GM23248 (cell line): ENCODE measurements at regions not wholly inside any gene's neighbourhood (a gene's known extent, or its start where the extent isn't known, plus 50 kb on each side); places are given as distances from the start of the nearest gene placed in this dataset.
A peak's percentile ranks its signal among the peaks of the same experiment; 100 is the strongest.

Source experiments
- DNase-seq: peaks from one replicate; pipeline ENCODE4 v3.0.0-alpha.2; 2015
- H2AFZ ChIP-seq: fragments of 200-600 bp; sonication (generic); 2 replicates; pipeline ENCODE4 v1.6.1; 2016; ENCODE audit warnings: antibody characterized with exemption
- H3F3A ChIP-seq: fragments of 200-600 bp; sonication (generic); 2 replicates; pipeline ENCODE4 v1.6.1; 2016; ENCODE audit warnings: mild to moderate bottlenecking, antibody characterized with exemption, mixed run types; ENCODE audit not compliant: insufficient read depth
- H3K27ac ChIP-seq: fragments of 200-600 bp; sonication (generic); 2 replicates; pipeline ENCODE4 v1.5.1; 2016; ENCODE audit warnings: mild to moderate bottlenecking
- H3K27me3 ChIP-seq: fragments of 200-600 bp; sonication (generic); replicated peaks from 2 replicates; pipeline ENCODE4 v1.6.1; 2016; ENCODE audit warnings: mild to moderate bottlenecking; ENCODE audit not compliant: insufficient read depth
- H3K36me3 ChIP-seq: fragments of 200-600 bp; sonication (generic); 2 replicates; pipeline ENCODE4 v1.6.1; 2016; ENCODE audit warnings: low read depth, mild to moderate bottlenecking
- H3K4me1 ChIP-seq: fragments of 200-600 bp; sonication (generic); 2 replicates; pipeline ENCODE4 v1.6.1; 2016; ENCODE audit warnings: mild to moderate bottlenecking; ENCODE audit not compliant: insufficient read depth
- H3K4me2 ChIP-seq: fragments of 200-600 bp; sonication (generic); one replicate; pipeline ENCODE4 v1.6.1; 2016; ENCODE audit warnings: mild to moderate bottlenecking; ENCODE audit not compliant: unreplicated experiment
- H3K4me3 ChIP-seq: fragments of 200-600 bp; sonication (generic); 2 replicates; pipeline ENCODE4 v1.5.1; 2016; ENCODE audit warnings: mild to moderate bottlenecking
- H3K79me2 ChIP-seq: fragments of 200-600 bp; sonication (generic); 2 replicates; pipeline ENCODE4 v1.6.1; 2016; ENCODE audit warnings: mild to moderate bottlenecking; ENCODE audit not compliant: insufficient read depth
- H3K9ac ChIP-seq: fragments of 200-600 bp; sonication (generic); 2 replicates; pipeline ENCODE4 v1.6.1; 2016; ENCODE audit warnings: mild to moderate bottlenecking
- H3K9me2 ChIP-seq: fragments of 200-600 bp; sonication (generic); 2 replicates; pipeline ENCODE4 v1.6.1; 2016; ENCODE audit warnings: mixed run types, mild to moderate bottlenecking, moderate library complexity; ENCODE audit not compliant: insufficient read depth
- H3K9me3 ChIP-seq: fragments of 200-600 bp; sonication (generic); one replicate; pipeline ENCODE4 v1.6.1; 2017; ENCODE audit warnings: low read depth
- H4K20me1 ChIP-seq: fragments of 200-600 bp; sonication (generic); 2 replicates; pipeline ENCODE4 v1.6.0; 2016; ENCODE audit not compliant: insufficient read depth
- EZH2 ChIP-seq: fragments of 200-600 bp; sonication (generic); IDR thresholded peaks from 2 replicates; pipeline ENCODE4 v1.6.1; 2018; ENCODE audit warnings: antibody characterized with exemption, mild to moderate bottlenecking; ENCODE audit not compliant: insufficient read depth, poor library complexity, severe bottlenecking
- EZH2phosphoT487 ChIP-seq: fragments of 200-600 bp; sonication (generic); IDR thresholded peaks from 2 replicates; pipeline ENCODE4 v1.6.1; 2018; ENCODE audit warnings: antibody characterized with exemption, moderate library complexity, mild to moderate bottlenecking, low read depth; ENCODE audit not compliant: insufficient read depth
- WGBS, 2 experiments: methylation state at CpG; one replicate each; pipeline ENCODE4 v1.1.6; 2015 to 2017; ENCODE audit warnings: low lambda C conversion rate in 2 of 2, low coverage in 1 of 2; ENCODE audit errors: missing lambda C conversion rate in 2 of 2; 5-methylcytosine and 5-hydroxymethylcytosine counted together
- in situ Hi-C: fragments of 300-500 bp; cut with MboI; formaldehyde crosslinking; loops from 2 replicates; pipeline ENCODE4 v1.15.0; 2020

- Histone ChIP-seq H3K27me3 (no peaks in the 10 kb centered on the region), H3K9me3 (no peaks in the 10 kb centered on the region), H3F3A (no peaks in the 10 kb centered on the region), H4K20me1 (no peaks in the 10 kb centered on the region), H3K4me1 (no peaks in the 10 kb centered on the region), H2AFZ (no peak overlapping the region), H3K9me2 (no peaks in the 10 kb centered on the region), H3K27ac (no peak overlapping the region), H3K9ac (no peak overlapping the region), H3K36me3 (no peaks in the 10 kb centered on the region), H3K4me2 (no peak overlapping the region), H3K4me3 (no peak overlapping the region), H3K79me2 (no peaks in the 10 kb centered on the region)
- 32 to 47% methylated on average over 2 of the region's 2 CpGs for WGBS, 2 experiments
- DNase-seq, result no peak
- in situ Hi-C loops, result loop anchor here (10.0 kb wide), 1 partner anchor 627 kb away; no protein-coding TSS in a partner anchor
- TF ChIP-seq EZH2phosphoT487, result no peak
- no peak for TF ChIP-seq EZH2
These were observed 601.0 kb downstream of the FGF9 start for GRCh38 chr13:22271903-22272302.

GRCh38 chr13:22275393-22275792 is 604.5 kb downstream of the FGF9 start:
- Histone ChIP-seq H4K20me1 (no peaks in the 10 kb centered on the region), H3K36me3 (no peaks in the 10 kb centered on the region), H3K9me2 (no peaks in the 10 kb centered on the region), H3K27ac (no peak overlapping the region), H3K9ac (no peak overlapping the region), H3K9me3 (no peaks in the 10 kb centered on the region), H3F3A (no peaks in the 10 kb centered on the region), H3K4me2 (no peak overlapping the region), H3K79me2 (no peaks in the 10 kb centered on the region), H3K4me3 (no peak overlapping the region), H3K4me1 (no peaks in the 10 kb centered on the region), H3K27me3 (no peaks in the 10 kb centered on the region), H2AFZ (no peak overlapping the region)
- 75 to 77% methylated on average over 3 of the region's 3 CpGs for WGBS, 2 experiments
- DNase-seq, result no peak
- TF ChIP-seq EZH2phosphoT487, result no peak
- no peak for TF ChIP-seq EZH2
- in situ Hi-C loops, result loop anchor here (10.0 kb wide), 1 partner anchor 631 kb away; no protein-coding TSS in a partner anchor

GRCh38 chr13:22276616-22277015 is 605.7 kb downstream of the FGF9 start:
- DNase-seq, result no peak
- in situ Hi-C loops, result loop anchor here (10.0 kb wide), 1 partner anchor 632 kb away; no protein-coding TSS in a partner anchor
- H3K36me3 ChIP-seq, result no peaks in the 10 kb centered on the region
- TF ChIP-seq EZH2 (no peak), EZH2phosphoT487 (no peak)
- no peak overlapping the region for H2AFZ ChIP-seq
- no peak overlapping the region for H3K4me3 ChIP-seq
- no peak overlapping the region for H3K4me2 ChIP-seq
- no peaks in the 10 kb centered on the region for H3K9me2 ChIP-seq
- H3K79me2 ChIP-seq, result no peaks in the 10 kb centered on the region
- no peaks in the 10 kb centered on the region for H3F3A ChIP-seq
- 48 to 52% methylated on average over 5 of the region's 5 CpGs for WGBS, 2 experiments
- no peaks in the 10 kb centered on the region for H3K27me3 ChIP-seq
- no peaks in the 10 kb centered on the region for H3K4me1 ChIP-seq
- H3K9me3 ChIP-seq, result no peaks in the 10 kb centered on the region
- H3K27ac ChIP-seq, result no peak overlapping the region
- no peaks in the 10 kb centered on the region for H4K20me1 ChIP-seq
- no peak overlapping the region for H3K9ac ChIP-seq

- in situ Hi-C loops, result loop anchor here (10.0 kb wide), 1 partner anchor 634 kb away; no protein-coding TSS in a partner anchor
- Histone ChIP-seq H3K4me1 (no peaks in the 10 kb centered on the region), H3K9ac (no peak overlapping the region)
These were observed 607.6 kb downstream of the FGF9 start for GRCh38 chr13:22278336-22278929.

More at GRCh38 chr13:22278336-22278929, 607.6 kb downstream of the FGF9 start:
- no peaks in the 10 kb centered on the region for H3K36me3 ChIP-seq
- peak; percentile 58 for DNase-seq
- H3K79me2 ChIP-seq, result no peaks in the 10 kb centered on the region
- H4K20me1 ChIP-seq, result no peaks in the 10 kb centered on the region
- no peak overlapping the region for H3K27ac ChIP-seq
- no peaks in the 10 kb centered on the region for H3F3A ChIP-seq
- H3K4me3 ChIP-seq, result no peak overlapping the region
- H3K4me2 ChIP-seq, result no peak overlapping the region
- TF ChIP-seq EZH2, result no peak
- no peak for TF ChIP-seq EZH2phosphoT487
- H3K9me2 ChIP-seq, result no peaks in the 10 kb centered on the region
- 43 to 48% methylated on average over 5 of the region's 5 CpGs for WGBS, 2 experiments
- no peak overlapping the region for H2AFZ ChIP-seq
- no peaks in the 10 kb centered on the region for H3K27me3 ChIP-seq
- H3K9me3 ChIP-seq, result no peaks in the 10 kb centered on the region
